NB4 (cell line): ENCODE measurements at regions not wholly inside any gene's neighbourhood (a gene's known extent, or its start where the extent isn't known, plus 50 kb on each side); places are given as distances from the start of the nearest gene placed in this dataset.

Experiments used
- DNase-seq: peaks from one replicate; pipeline ENCODE4 v3.0.0; 2010; ENCODE audit warnings: low read depth
- H3K4me3 ChIP-seq: one replicate; pipeline ENCODE4 v1.5.1; 2011; ENCODE audit warnings: mild to moderate bottlenecking, low read depth, low read length, moderate library complexity
- CTCF ChIP-seq: IDR thresholded peaks from one replicate; pipeline ENCODE4 v1.5.1; 2012; ENCODE audit warnings: low read depth, low read length
- MAX ChIP-seq: IDR thresholded peaks from 2 replicates; pipeline ENCODE4 v1.6.1; 2011; ENCODE audit warnings: low read depth, low read length
- MYC ChIP-seq: IDR thresholded peaks from 2 replicates; pipeline ENCODE4 v1.6.1; 2011; ENCODE audit warnings: low read depth, low read length
- POLR2A ChIP-seq: IDR thresholded peaks from 2 replicates; pipeline ENCODE4 v1.6.1; 2011; ENCODE audit warnings: mild to moderate bottlenecking; ENCODE audit not compliant: insufficient read length; ENCODE audit errors: extremely low read depth

- TF ChIP-seq MYC (no peak), MAX (no peak), CTCF (no peak), POLR2A (no peak)
- H3K4me3 ChIP-seq = no peak overlapping the region
- no peak for DNase-seq
Observed at GRCh38 chr3:40631341-40631995, 106.7 kb downstream of the ZNF621 start.

GRCh38 chr3:40637906-40638305 lies 113.1 kb downstream of the ZNF621 start:
- TF ChIP-seq CTCF (no peak), POLR2A (no peak), MAX (no peak), MYC (no peak)
- H3K4me3 ChIP-seq = no peak overlapping the region
- DNase-seq = no peak

GRCh38 chr3:40639006-40639405 lies 114.2 kb downstream of the ZNF621 start:
- TF ChIP-seq POLR2A = no peak
- no peak for DNase-seq

GRCh38 chr3:40642812-40643211 lies 118.1 kb downstream of the ZNF621 start:
- no peak for DNase-seq
- H3K4me3 ChIP-seq = no peak overlapping the region
- no peak for TF ChIP-seq MYC
- no peak for TF ChIP-seq MAX
- no peak for TF ChIP-seq CTCF
- no peak for TF ChIP-seq POLR2A

More at GRCh38 chr3:40639006-40639405, 114.2 kb downstream of the ZNF621 start:
- no peak overlapping the region for H3K4me3 ChIP-seq

GRCh38 chr3:40645883-40646282 lies 121.1 kb downstream of the ZNF621 start:
- no peak overlapping the region for H3K4me3 ChIP-seq
- TF ChIP-seq MYC (no peak), CTCF (no peak), MAX (no peak), POLR2A (no peak)
- no peak for DNase-seq

- no peak overlapping the region for H3K4me3 ChIP-seq
- TF ChIP-seq POLR2A (no peak), CTCF (no peak), MYC (no peak), MAX (no peak)
- no peak for DNase-seq
Observed at GRCh38 chr3:40649346-40649745, 124.6 kb downstream of the ZNF621 start.
